ENCODE measurements at regions not wholly inside any gene's neighbourhood (a gene's known extent, or its start where the extent isn't known, plus 50 kb on each side); places are given as distances from the start of the nearest gene placed in this dataset.
"Not testable (repeated sequence)": the region's sequence is repeated elsewhere in the genome, so short reads cannot be mapped to it uniquely, and the experiment has no call there.

DNA sequence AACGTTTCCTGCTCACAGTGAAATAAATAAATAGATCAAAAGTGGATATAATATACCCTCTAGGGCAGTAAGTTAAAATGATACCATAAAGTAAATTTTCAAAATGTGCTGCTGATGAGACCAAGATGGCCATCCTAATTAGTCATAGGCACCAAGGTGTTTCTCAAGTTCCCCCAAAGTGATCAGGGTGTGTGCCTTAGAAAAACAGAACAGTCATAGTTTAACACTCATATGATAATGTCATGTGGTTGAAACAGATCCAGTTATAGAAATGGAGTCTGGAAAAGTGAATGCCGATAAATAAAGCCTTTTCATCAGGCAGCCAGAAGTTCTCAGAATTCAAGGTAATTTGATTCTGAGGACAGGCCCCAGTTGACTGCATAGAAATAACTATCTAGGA, 161.5 kb upstream of the CDKN2B start:
- no peak for DNase-seq

DNA sequence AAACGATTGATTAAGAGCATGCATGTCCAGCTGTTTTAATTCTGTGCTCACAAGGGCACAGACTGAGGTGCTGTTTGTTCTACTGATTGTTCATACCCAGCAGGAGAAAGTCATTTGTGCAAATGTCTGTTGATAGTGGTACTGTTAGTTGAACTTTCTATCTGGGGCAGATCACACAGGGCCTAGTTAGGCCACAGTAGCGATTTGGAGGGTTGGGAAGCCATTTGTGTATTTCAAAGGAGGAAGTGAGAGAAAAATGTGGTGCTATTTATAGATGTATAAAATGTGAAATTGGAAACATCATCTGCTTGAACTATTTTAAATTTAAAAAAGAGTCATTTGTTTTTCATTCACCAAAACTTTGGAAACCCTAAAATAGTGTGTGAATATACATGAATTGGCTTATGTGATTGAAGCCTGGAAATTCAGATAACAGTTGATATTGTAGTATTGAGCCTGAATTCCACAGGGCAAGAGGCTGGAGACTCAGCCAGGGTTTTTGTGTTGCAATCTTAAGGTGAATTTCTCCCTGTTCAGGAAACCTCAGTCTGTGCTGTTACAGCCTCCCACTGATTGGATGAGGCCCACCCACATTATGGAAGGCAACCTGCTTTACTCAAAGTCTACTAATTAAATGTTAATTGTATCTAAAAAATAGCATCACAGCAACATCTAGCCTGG, 162.0 kb upstream of the CDKN2B start:
- DNase-seq = no peak

DNA sequence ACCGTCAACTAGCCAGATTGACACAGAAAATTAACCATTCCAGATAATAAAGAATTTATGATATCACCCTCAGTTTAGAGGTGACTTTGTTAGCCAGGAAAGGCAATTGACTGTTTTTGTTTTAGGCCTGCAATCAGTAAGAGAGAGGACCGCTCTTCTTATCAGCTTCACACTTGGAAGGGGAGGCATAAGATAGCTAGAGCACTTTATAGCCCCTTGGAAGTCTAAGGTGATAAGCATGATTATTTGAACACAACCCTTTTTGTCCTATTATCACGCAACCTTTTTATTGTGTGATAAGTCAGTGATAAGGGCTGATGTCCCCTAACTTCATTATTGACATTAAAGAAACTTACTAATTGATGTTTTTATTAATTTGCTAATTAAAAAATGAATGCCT, 162.6 kb upstream of the CDKN2B start:
- no peak for DNase-seq

DNA sequence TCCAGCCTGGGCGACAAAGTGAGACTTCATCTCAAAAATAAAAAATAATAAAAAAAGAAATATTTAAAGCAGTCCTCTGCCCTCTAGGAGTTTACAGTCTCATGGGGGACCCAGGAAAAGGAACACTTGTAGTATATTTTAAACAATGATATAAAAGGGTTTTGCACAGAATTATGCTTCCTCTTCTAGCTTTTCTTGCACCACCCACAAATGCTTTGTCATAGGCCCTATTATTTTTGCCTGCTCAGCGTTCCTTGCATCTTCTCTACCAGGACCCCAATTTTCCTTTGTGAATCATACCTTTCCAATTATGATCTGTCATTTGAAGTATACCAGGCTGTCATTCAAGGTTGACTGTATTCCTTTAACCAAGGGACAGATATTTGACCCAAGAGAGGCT, 164.8 kb upstream of the CDKN2B start:
- no peak for DNase-seq

DNA sequence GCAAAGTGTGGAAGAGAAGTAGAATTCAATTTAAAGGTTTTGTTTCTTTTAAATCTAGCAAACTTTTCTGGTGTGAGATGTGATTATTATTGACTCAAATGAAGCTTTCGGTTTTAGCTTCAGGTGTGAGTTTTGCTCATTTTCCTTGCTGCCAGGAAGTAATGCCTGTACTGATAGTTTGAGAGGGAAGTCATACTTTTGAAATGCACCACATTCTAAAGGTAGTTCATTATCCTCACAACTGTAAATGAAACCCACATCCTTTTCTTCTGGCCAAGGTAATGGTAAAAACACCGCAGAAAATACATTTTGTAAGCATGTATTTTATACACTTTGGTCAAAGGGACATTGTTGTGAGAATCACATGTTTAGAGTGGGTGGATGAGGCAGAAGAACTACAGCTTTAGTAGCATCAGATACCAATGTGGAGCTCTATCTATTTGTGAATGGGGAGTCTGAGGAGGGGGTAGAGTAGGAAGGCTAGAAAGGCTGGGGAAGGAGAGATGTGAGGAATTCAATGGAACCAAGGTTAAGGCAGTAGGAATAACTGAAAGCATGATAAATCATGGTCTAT, 167.0 kb upstream of the CDKN2B start:
- DNase-seq = no peak

DNA sequence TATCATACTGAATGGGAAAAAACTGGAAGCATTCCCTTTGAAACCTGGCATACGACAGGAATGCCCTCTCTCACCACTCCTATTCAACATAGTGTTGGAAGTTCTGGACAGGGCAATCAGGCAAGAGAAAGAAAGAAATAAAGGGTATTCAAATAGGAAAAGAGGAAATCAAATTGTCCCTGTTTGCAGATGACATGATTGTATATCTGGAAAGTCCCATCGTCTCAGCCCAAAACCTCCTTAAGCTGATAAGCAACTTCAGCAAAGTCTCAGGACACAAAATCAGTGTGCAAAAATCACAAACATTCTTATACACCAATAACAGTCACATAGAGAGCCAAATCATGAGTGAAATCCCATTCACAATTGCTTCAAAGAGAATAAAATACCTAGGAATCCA, 171.9 kb upstream of the CDKN2B start:
- not testable (repeated sequence) for DNase-seq

DNA sequence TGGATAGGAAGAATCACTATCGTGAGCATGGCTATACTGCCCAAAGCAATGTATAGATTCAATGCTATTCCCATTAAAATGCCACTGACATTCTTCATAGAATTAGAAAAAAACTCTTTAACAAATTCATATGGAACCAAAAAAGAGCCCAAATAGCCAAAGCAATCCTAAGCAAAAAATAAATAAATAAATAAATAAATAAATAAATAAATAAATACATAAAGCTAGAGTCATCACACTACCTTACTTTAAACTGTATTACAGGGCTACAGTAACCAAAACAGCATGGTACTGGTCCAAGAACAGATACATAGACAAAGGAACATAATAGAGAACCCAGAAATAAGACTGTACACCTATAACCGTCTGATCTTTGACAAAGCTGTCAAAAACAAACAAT, 180.4 kb upstream of the CDKN2B start:
- DNase-seq = no peak

DNA sequence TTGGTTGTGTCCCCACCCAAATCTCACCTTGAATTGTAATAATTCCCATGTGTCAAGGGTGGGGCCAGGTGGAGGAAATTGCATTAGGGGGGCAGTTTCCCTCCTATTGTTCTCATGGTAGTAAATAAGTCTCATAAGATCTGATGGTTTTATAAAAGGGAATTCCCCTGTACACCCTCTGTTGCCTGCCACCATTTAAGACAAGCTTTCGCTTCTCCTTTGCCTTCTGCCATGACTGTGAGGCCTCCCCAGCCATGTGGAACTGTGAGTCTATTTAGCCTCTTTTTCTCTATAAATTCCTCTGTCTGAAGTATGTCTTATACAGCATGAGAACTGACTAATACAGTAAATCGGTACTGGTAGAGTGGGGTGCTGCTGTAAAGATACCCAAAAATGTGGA, 187.9 kb upstream of the CDKN2B start:
- DNase-seq = not testable (repeated sequence)

DNA sequence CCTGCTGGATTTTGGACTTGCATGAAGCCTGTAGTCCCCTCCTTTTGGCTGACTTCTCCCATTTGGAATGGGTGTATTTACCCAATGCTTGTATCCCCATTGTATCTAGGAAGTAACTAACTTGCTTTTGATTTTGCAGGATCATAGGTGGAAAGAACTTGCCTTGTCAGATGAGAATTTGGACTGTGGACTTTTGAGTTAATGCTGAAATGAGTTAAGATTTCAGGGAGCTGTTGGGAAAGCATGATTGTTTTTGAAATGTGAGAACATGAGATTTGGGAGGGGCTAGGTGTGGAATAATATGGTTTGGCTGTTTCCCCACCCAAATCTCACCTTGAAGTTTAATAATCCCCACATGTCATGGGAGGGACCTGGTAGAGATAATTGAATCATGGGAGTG, 189.6 kb upstream of the CDKN2B start:
- no peak for DNase-seq

DNA sequence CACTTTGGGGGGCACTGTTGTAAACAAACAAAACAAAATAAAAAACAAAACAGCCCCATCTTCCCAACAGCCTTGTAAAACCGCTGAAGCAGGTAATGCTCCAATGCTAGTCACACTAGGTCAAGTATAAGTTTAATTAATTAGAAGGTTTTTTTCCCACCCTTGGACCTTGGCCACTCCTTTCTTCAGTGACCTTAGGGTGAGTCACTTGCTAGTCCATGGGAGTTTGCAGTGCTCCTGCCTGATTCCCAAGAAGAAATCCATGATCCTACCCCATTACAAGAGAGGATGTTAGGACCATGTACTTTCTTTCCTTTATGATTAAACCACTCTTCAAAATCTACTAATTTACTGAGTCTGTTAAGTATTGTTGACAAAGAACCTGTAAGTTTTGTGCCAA, 192.2 kb upstream of the CDKN2B start:
- no peak for DNase-seq

DNA sequence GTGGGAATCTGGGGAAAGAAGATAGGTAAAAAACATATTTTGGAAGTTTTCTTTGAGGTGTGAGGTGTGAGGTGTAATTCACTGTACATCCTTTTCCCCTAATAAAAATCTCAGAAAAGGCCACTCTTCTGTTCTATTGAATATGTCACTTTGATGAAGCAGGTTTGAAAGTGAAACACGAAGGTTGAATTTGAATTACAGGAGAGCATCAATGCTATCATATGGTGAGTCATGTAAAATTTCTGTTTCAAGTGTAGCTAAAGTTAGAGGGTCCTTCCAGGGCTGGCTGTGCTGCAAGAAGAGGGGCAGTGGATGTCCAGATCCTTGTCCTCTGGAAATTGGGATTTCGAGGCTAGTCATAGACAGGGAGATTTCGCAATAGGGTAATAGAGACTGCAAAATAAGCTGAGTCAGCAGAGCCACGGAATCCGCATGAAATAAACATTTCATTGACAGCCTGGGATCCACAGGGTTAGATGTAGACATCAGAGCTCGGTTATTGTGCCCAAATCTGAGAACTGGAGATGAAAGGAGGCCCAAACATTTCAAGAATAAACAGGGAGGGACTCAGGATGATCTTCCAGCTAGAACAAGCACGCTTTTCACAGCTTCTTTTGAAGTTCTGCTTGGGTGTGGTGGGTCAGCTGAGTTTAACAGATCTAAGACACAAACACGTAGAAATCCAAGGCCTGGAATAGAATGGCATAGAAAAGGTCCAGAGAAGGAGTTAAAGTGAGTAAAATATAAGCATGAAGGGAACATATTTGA, 194.4 kb upstream of the CDKN2B start:
- DNase-seq = no peak

DNA sequence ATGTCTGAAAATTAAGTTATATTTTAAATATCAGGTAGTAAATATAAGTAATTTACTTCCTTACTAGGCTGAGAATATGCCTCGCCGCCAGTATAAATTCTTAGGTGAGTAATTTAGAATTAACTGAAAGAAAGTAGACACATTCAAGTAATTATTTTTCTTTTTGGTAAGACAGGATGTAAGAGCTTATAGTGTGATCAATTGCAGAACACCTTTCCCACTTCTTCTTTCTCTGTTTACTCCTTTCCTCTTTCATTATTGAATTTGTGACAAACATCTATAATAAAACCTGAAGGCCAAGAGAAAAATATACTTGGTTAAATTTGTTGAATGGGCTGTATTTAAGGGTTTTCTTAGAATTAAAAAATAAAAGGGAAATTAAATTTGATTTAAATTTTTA, 195.1 kb upstream of the CDKN2B start:
- no peak for DNase-seq

DNA sequence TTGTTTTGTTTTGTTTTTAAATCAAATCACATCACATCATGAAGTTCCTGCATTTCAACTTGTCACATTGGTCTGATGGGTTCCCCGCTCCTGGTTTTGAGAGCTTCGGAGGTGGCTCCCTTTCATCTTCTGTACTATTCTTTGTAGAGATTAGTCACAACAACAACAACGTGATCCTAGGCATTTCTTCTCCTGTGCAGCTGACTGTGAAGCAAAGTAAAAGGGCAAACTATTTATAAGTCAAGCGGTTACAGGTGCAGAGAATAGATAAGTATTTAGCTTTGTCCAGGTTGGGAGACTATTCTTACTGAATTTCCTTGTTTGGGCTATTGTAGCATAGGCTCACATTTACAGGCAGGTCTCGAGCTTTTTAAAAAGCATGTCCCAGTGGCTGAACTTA, 197.7 kb upstream of the CDKN2B start:
- no peak for DNase-seq

DNA sequence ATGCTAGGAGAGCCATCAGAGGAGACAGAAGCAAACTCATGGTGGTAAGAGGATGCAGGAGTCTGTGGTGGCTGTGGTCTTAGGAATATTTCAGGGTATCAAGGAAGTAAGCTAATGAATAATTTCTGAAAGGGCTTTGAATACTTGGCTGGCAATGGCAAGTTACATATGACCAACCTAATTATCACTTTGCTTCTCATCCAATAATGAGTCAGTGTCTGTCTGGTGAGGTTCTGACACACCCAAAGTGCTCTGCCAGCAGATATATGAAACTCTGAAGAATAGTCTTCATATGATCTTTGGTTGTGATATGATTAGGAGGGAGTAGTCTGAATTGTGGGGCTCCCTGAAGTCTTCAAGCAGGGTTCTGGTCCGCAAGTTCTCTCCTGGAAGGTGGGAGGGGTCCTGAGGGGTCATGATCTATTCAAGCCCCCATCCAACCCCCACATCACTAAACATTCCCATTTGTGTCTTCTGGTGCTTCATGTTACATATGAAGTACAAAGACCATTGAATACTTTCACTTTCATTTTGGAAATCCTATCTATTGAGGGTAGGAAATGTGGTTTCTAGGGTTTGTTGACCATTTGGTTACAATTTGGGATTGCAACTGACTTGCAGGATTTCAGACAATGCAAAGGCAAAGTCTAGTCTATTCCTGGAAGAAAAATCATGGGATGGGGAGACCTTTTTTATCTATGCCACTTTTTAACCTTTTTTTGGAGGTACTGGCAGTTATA, 199.9 kb upstream of the CDKN2B start:
- no peak for DNase-seq

DNA sequence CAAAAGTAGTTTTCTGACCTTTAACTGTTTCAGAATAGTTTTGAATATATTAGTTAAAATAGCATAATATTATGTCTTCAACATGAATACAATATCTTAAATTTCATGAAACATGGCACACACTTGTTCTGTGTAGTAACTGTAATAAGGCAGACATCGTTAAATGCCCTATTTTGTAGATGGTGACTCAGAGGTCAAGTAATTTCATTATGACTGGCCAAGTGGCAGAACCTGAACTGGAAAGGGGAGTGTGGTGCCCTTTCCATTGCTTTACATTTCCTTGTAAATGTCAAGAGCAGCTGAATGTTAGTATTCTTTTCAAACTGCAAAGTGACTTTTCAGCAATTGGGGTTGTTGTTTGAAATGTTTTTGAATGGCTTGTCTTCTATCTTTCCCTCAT, 201.2 kb upstream of the CDKN2B start:
- no peak for DNase-seq

DNA sequence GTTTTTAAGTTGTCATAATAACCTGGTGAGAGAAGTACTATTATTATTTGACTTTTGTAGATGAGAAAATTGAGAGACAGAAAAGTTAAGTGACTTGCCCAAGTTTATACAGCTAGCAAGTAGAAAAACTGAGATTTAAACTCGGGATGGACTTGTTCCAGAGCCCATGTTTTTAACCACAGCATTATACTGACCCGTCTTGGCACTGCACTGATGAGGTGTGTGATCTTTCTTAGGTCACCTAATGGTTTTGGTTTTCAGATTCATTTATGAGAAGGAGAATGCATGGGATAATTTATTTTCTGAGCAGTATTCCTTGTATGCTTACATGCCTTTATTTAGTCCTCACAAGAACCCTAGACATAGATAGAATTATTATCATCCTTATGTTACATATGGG, 201.8 kb upstream of the CDKN2B start:
- DNase-seq = no peak

DNA sequence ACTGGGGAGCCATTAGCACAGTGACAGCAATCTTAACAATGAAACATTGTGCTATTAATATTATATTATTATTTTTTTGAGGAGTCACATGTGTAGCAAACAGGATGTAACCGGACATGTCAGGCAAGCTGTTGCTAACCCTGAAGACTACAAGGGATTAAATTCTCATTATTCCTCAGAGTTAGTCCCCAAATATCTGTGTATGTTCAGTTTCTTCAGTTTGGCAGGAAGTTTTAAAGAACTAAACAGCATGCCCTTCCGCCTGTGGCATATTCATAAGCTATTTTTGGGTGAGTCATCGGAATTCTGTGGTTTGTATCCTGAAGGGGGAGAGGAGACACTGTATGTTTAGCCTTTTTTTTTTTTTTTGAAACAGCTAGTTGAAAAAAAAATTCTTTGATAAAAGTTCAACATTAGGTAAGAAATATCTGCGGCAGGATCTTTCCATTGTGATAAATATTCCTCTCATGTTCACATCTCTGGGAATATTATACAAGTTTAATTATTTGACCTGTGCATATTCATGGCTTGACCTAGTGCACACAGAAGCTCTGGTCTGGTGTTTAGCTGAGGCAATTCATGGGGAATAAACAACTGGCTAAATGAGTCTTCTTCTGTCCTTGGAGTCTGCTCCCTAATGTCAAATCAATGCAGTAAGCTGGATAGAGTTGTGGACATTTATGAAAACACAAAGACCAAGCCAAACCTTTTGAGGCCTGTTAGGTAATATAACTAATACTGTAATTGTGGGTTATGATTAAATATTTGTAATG, 202.7 kb upstream of the CDKN2B start:
- DNase-seq = no peak

DNA sequence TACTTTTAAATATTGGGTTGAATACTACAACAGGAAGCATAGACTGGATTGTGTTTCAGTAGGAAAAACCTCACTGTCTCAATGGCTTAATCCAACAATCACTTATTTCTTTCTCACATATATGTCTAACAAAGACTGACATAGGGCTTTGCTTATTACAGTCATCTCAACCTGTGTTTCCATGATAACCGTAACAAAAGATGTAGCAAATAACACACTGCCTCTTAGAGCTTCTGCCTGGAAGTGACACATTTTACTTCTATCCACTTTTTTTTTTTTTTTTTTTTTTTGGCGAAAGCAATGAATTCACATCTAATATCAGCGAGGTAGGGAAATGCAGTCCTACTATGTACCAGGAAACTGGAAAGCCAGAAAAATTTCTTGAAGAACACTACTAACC, 204.9 kb upstream of the CDKN2B start:
- no peak for DNase-seq

DNA sequence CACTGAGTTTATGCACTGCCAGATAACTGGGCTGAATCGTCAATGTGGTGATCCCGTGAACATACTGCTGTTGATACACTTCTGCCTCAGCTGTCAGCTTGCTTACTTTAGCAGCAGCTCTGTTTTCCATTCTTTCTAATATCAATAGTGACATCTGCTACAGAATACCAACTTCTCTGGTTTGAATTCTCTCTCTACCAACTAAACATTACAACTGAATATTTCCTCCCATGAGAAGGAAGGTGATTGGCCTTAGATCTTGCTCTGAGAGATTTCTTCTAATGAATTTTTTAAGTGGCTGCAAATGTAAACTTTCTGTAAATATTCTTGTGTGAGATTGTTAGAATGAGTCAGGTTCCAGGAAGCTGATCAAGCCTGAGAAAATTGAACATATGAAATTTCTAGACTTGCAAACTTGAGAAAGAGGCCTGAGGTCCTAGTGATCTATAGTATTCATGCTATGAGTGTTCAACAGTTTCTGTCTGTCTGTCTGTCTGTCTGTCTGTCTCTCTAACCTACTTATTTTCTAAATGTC, 205.5 kb upstream of the CDKN2B start:
- no peak for DNase-seq

DNA sequence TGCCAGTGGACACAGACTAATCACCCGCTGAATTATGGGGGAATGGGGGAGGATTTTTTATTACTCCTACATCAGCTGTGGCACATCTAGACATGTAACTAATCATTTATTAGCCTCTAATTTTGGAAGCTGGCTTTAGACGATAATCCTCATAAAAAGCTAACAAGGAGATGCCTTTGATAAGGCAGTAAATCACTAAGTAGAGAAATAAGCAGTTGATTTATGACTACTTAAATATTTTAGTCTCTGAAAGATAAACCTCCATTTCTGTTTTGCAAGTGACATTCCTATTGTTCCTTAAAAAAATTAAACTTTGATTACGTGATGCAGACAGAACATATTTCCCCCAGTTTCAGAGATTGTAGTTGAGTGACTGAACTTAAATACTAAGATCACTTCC, 206.4 kb upstream of the CDKN2B start:
- no peak for DNase-seq

DNA sequence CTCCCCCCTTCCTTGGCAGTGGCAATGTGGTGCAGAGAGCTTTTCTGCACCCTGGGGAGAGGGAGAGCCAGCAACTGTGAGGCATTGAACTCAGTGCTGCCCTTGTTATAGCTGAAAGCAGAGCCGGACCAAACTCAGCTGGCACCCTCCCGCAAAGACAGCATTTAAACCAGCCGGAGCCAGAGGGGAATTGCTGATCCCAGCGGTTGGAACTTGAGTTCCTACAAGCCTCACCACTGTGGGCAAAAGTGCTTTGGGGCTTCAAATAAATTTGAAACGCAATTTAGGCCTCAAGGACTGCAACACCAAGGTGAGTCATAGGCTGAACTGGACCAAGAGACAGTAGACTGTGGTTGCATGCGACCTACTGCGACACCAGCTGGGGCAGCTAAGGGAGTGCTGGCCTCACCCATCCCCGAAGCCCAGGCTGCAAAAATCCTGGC, 207.6 kb upstream of the CDKN2B start:
- no peak for DNase-seq

DNA sequence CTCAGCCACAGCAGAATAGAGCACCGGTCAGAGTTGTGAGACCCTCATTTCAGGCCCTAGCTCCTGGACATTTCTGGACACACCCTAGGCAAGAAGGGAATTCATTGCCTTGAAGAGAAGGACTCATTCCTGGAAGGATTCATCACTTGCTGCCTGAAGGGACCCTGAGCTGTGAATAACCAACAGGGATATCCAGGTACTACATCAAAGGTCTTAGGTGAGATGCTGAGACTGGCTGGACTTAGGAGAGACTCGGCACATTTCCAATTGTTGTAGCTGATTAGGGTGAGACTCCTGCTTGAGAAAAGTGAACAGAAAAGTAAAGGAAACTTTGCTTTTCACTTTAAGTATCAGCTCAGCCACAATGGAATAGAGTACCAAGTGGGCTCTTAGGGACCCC, 208.1 kb upstream of the CDKN2B start:
- DNase-seq = no peak

DNA sequence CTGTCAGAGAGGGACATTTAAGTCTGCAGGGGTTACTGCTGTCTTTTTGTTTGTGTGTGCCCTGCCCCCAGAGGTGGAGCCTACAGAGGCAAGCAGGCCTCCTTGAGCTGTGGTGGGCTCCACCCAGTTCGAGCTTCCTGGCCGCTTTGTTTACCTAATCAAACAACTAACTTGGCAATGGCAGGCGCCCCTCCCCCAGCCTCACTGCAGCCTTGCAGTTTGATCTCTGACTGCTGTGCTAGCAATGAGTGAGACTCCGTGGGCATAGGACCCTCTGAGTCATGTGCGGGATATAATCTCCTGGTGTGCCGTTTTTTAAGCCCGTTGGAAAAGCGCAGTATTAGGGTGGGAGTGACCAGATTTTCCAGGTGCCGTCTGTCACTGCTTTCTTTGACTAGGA, 216.8 kb upstream of the CDKN2B start:
- not testable (repeated sequence) for DNase-seq
